SK-N-SH (cell line): ENCODE measurements at regions not wholly inside any gene's neighbourhood (a gene's known extent, or its start where the extent isn't known, plus 50 kb on each side); places are given as distances from the start of the nearest gene placed in this dataset.

ENCODE experiments used
- CTCF ChIA-PET: fragments of 300-600, 350-600 bp; formaldehyde crosslinking; extraction: SDS; loops from one replicate; lab custom pipeline; 2021; lab: Yijun Ruan, JAX
- POLR2A ChIA-PET: fragments of 350-600 bp; sonication (Branson Sonifier 250); formaldehyde crosslinking; extraction: SDS; loops from one replicate; lab custom pipeline; 2020; ENCODE audit warnings: antibody characterized with exemption, inconsistent platforms; lab: Yijun Ruan, JAX
- DNase-seq: peaks from one replicate; pipeline ENCODE4 v3.0.0; 2012
- H2AFZ ChIP-seq: fragments of 200-600 bp; sonication (generic); 2 replicates; pipeline ENCODE4 v1.8.1; 2016; ENCODE audit warnings: antibody characterized with exemption, mild to moderate bottlenecking, low read depth
- H3F3A ChIP-seq: fragments of 200-600 bp; sonication (generic); replicated peaks from 2 replicates; pipeline ENCODE3; 2016; ENCODE audit warnings: antibody characterized with exemption, mild to moderate bottlenecking; ENCODE audit not compliant: insufficient read depth
- H3K27ac ChIP-seq, 2 experiments: fragments of 200-500 bp in 1 of 2; fragments of 200-600 bp in 1 of 2; sonication (Bioruptor generic) in 1 of 2; sonication (generic), shearing (Covaris generic) in 1 of 2; 2 replicates each; pipeline versions ENCODE4 v1.5.1 to v1.6.1; 2014 to 2016; ENCODE audit warnings: low read depth in 2 of 2, inconsistent platforms in 1 of 2, low read length in 1 of 2, mild to moderate bottlenecking in 1 of 2, mixed read lengths in 1 of 2
- H3K27me3 ChIP-seq: fragments of 200-600 bp; sonication (generic), shearing (Covaris generic); 2 replicates; pipeline ENCODE4 v1.6.1; 2016; ENCODE audit warnings: mixed run types; ENCODE audit not compliant: insufficient read depth
- H3K36me3 ChIP-seq, 2 experiments: fragments of 200-500 bp in 1 of 2; fragments of 200-600 bp in 1 of 2; sonication (Bioruptor generic) in 1 of 2; sonication (generic) in 1 of 2; replicated peaks in 1 of 2; 2 replicates each; pipeline versions ENCODE3 to v1.5.1; 2014 to 2016; ENCODE audit warnings: low read length in 1 of 2, mild to moderate bottlenecking in 1 of 2; ENCODE audit not compliant: insufficient read depth in 2 of 2, control insufficient read depth in 1 of 2
- H3K4me1 ChIP-seq, 2 experiments: fragments of 200-500 bp in 1 of 2; fragments of 200-600 bp in 1 of 2; sonication (Bioruptor generic) in 1 of 2; sonication (generic), shearing (Covaris generic) in 1 of 2; 2 replicates each; pipeline versions ENCODE4 v1.5.1 to v1.6.1; 2014 to 2016; ENCODE audit warnings: low read depth in 1 of 2, low read length in 1 of 2, mixed run types in 1 of 2; ENCODE audit not compliant: insufficient read depth in 2 of 2, control insufficient read depth in 1 of 2
- H3K4me2 ChIP-seq: fragments of 200-600 bp; sonication (generic), shearing (Covaris generic); 2 replicates; pipeline ENCODE4 v1.6.1; 2017; ENCODE audit warnings: mixed run types
- H3K4me3 ChIP-seq, 2 experiments: fragments of 200-500 bp in 1 of 2; fragments of 200-600 bp in 1 of 2; sonication (Bioruptor generic) in 1 of 2; sonication (generic), shearing (Covaris generic) in 1 of 2; 2 replicates each; pipeline versions ENCODE4 v1.5.1 to v1.8.1; 2014 to 2016; ENCODE audit warnings: low read depth in 2 of 2, inconsistent platforms in 1 of 2, low read length in 1 of 2, mild to moderate bottlenecking in 1 of 2, mixed read lengths in 1 of 2, moderate library complexity in 1 of 2
- H3K79me2 ChIP-seq: fragments of 200-600 bp; sonication (generic); 2 replicates; pipeline ENCODE4 v1.8.1; 2017; ENCODE audit warnings: mild to moderate bottlenecking; ENCODE audit not compliant: insufficient read depth
- H3K9ac ChIP-seq: fragments of 200-600 bp; sonication (generic); 2 replicates; pipeline ENCODE4 v1.6.1; 2017; ENCODE audit warnings: mixed run types
- H3K9me2 ChIP-seq: fragments of 200-600 bp; sonication (generic); 2 replicates; pipeline ENCODE4 v1.6.1; 2017; ENCODE audit warnings: mixed run types
- H3K9me3 ChIP-seq: fragments of 200-600 bp; sonication (generic); 2 replicates; pipeline ENCODE4 v1.6.1; 2017; ENCODE audit warnings: mixed run types, mild to moderate bottlenecking, moderate library complexity
- H4K20me1 ChIP-seq: fragments of 200-600 bp; sonication (generic); 2 replicates; pipeline ENCODE4 v1.6.1; 2017; ENCODE audit warnings: mild to moderate bottlenecking, mixed run types; ENCODE audit not compliant: insufficient read depth
- CHD2 ChIP-seq: fragments of 150-350 bp; IDR thresholded peaks from 2 replicates; pipeline ENCODE4 v1.6.1; 2018; ENCODE audit warnings: low read length; ENCODE audit not compliant: partially characterized antibody
- ELF1 ChIP-seq: IDR thresholded peaks from 2 replicates; pipeline ENCODE4 v1.4.0; 2012
- EP300 ChIP-seq, 2 experiments: IDR thresholded peaks; 2 replicates each; pipeline versions ENCODE4 v1.4.0 to v1.6.1; 2012; ENCODE audit warnings: borderline replicate concordance in 1 of 2, low read depth in 1 of 2, low read length in 1 of 2
- FOSL2 ChIP-seq: IDR thresholded peaks from 2 replicates; pipeline ENCODE4 v1.4.0; 2012; ENCODE audit warnings: low read depth, mild to moderate bottlenecking, moderate library complexity, borderline replicate concordance
- FOXJ3 ChIP-seq: sonication (generic); formaldehyde crosslinking; IDR thresholded peaks from 2 replicates; pipeline ENCODE4 v1.5.1; 2020; ENCODE audit warnings: mild to moderate bottlenecking, missing genetic modification reagents
- FOXM1 ChIP-seq: IDR thresholded peaks from 2 replicates; pipeline ENCODE4 v1.4.0; 2012; ENCODE audit warnings: low read depth, mild to moderate bottlenecking
- GABPA ChIP-seq: IDR thresholded peaks from 2 replicates; pipeline ENCODE4 v1.4.0; 2012; ENCODE audit warnings: low read depth, mild to moderate bottlenecking
- POLR2AphosphoS5 ChIP-seq: IDR thresholded peaks from 2 replicates; pipeline ENCODE4 v1.6.1; 2012; ENCODE audit warnings: low read depth, low read length
- RAD21 ChIP-seq: IDR thresholded peaks from 2 replicates; pipeline ENCODE4 v1.6.1; 2012; ENCODE audit warnings: mild to moderate bottlenecking, low read length
- RCOR1 ChIP-seq: fragments of 150-350 bp; IDR thresholded peaks from 2 replicates; pipeline ENCODE4 v1.6.1; 2017; ENCODE audit warnings: antibody characterized with exemption, low read length
- RFX5 ChIP-seq: IDR thresholded peaks from 2 replicates; pipeline ENCODE4 v1.6.1; 2012; ENCODE audit warnings: mild to moderate bottlenecking, improper control_type of control experiment, low read length
- RXRA ChIP-seq: IDR thresholded peaks from 2 replicates; pipeline ENCODE4 v1.4.0; 2012; ENCODE audit warnings: low read depth, mild to moderate bottlenecking, borderline replicate concordance
- SIN3A ChIP-seq: IDR thresholded peaks from 2 replicates; pipeline ENCODE4 v1.6.1; 2012; ENCODE audit warnings: low read depth, mild to moderate bottlenecking, low read length, moderate library complexity, borderline replicate concordance
- SMC3 ChIP-seq: IDR thresholded peaks from 2 replicates; pipeline ENCODE4 v1.6.1; 2012; ENCODE audit warnings: low read depth, low read length, improper control_type of control experiment
- TAF1 ChIP-seq: IDR thresholded peaks from 2 replicates; pipeline ENCODE4 v1.6.1; 2012; ENCODE audit warnings: low read depth, mild to moderate bottlenecking, low read length, moderate library complexity, borderline replicate concordance
- TCF12 ChIP-seq: IDR thresholded peaks from 2 replicates; pipeline ENCODE4 v1.4.0; 2012
- TEAD4 ChIP-seq: IDR thresholded peaks from 2 replicates; pipeline ENCODE4 v1.4.0; 2012; ENCODE audit warnings: mild to moderate bottlenecking, borderline replicate concordance; ENCODE audit not compliant: insufficient read depth
- YY1 ChIP-seq: IDR thresholded peaks from 2 replicates; pipeline ENCODE4 v1.4.0; 2012; ENCODE audit warnings: low read depth, mild to moderate bottlenecking
- WGBS: methylation state at CpG from one replicate; pipeline ENCODE4 v1.1.6; 2017; ENCODE audit warnings: low lambda C conversion rate; 5-methylcytosine and 5-hydroxymethylcytosine counted together
- TF ChIP-seq, protein P1 (sequence below): IDR thresholded peaks from 2 replicates; pipeline ENCODE4 v1.4.0; 2012; ENCODE audit warnings: low read depth
- TF ChIP-seq, protein P2 (sequence below): IDR thresholded peaks from 2 replicates; pipeline ENCODE4; 2012
- TF ChIP-seq, protein P3 (sequence below): fragments of 150-350 bp; IDR thresholded peaks from 2 replicates; pipeline ENCODE4 v1.6.1; 2016; ENCODE audit warnings: mild to moderate bottlenecking, low read depth, low read length

DNA sequence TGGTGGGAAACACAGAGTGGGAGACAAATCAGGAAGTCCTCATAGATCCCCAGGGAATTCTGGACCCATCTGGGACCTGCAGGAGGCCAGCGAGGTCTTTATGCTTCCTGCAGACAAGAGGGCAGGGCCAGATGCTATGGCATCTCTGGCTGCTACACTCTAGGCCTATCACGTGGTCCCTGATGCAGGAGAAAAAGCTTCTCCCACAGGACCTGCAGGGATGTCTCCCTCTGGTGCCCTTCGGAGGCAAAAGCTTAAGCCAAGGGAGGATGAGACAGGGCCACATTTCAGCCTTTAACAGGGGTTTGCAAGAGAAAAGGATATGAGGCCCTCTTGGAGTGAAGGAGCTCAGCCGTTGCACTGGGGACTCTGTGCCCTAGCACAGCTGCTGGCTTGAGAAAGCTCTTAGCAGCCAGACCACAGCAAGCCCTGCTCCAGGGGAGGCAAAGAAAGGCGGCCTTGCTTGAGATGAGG, 243.0 kb downstream of the C1orf94 start:
- Histone ChIP-seq H3K4me2 (no peak overlapping the region), H3K4me3 (no peak overlapping the region), H4K20me1 (no peaks in the 10 kb centered on the region), H3K27me3 (no peaks in the 10 kb centered on the region), H3K4me1 (no peaks in the 10 kb centered on the region)
- ChIA-PET CTCF (interaction anchor here (0.7 to 1.3 kb wide), 7 partner anchors 13 to 256 kb away, joined by 3 to 4 read pairs (median 3); no protein-coding TSS in a partner anchor), POLR2A (no interaction called here)
- TF ChIP-seq RAD21 (peak; percentile 48), SMC3 (peak; percentile 10; the same call in 1 of the 2 replicates), GABPA (no peak)
- TF ChIP-seq, all 33 proteins: peak for 2
- no peaks in the 10 kb centered on the region for H3K9me3 ChIP-seq
- no peak overlapping the region for H3K9ac ChIP-seq
- DNase-seq = peak; percentile 29
- no peaks in the 10 kb centered on the region for H3K36me3 ChIP-seq
- 7% methylated on average over 2 of the region's 5 CpGs for WGBS
- no peak overlapping the region for H3K27ac ChIP-seq
- H2AFZ ChIP-seq = no peak overlapping the region
- no peaks in the 10 kb centered on the region for H3K79me2 ChIP-seq
- no peaks in the 10 kb centered on the region for H3K9me2 ChIP-seq
- no peaks in the 10 kb centered on the region for H3F3A ChIP-seq

DNA sequence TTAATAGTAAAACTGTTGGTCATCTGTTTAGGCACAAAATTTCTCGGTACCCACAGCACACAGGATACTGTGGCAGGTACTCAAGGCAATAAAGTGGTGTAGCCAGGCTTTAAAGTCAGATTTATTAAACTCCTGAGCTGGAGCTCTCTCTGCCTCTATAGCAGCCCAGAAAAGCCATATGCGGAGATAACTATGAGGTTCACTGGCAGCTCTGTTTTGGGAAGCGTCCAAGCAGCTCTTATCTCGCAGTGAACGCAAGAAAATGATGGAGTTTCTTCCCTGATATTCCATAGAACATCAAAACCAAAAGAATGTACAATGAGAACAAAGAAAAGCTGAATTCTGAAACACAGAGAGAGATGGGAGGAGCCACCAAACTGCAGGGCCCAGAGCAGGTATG, 248.3 kb downstream of the C1orf94 start:
- TF ChIP-seq CHD2 (no peak), RCOR1 (no peak), SMC3 (no peak), FOXM1 (no peak), RFX5 (no peak), RXRA (no peak), YY1 (no peak), TAF1 (no peak), ELF1 (no peak), TEAD4 (no peak), TCF12 (no peak), EP300 (IDR thresholded peaks at IDR 0.05; ENCODE audit: borderline replicate concordance in 1 of 2, low read depth in 1 of 2, low read length in 1 of 2) (no peak), POLR2AphosphoS5 (no peak), FOXJ3 (CRISPR knock-in tag) (no peak), SIN3A (no peak), RAD21 (no peak), FOSL2 (no peak)
- TF ChIP-seq, protein P1, sequence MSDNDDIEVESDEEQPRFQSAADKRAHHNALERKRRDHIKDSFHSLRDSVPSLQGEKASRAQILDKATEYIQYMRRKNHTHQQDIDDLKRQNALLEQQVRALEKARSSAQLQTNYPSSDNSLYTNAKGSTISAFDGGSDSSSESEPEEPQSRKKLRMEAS = no peak
- TF ChIP-seq, protein P2, sequence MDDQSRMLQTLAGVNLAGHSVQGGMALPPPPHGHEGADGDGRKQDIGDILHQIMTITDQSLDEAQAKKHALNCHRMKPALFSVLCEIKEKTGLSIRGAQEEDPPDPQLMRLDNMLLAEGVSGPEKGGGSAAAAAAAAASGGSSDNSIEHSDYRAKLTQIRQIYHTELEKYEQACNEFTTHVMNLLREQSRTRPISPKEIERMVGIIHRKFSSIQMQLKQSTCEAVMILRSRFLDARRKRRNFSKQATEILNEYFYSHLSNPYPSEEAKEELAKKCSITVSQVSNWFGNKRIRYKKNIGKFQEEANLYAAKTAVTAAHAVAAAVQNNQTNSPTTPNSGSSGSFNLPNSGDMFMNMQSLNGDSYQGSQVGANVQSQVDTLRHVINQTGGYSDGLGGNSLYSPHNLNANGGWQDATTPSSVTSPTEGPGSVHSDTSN = no peak
- TF ChIP-seq, protein P3, sequence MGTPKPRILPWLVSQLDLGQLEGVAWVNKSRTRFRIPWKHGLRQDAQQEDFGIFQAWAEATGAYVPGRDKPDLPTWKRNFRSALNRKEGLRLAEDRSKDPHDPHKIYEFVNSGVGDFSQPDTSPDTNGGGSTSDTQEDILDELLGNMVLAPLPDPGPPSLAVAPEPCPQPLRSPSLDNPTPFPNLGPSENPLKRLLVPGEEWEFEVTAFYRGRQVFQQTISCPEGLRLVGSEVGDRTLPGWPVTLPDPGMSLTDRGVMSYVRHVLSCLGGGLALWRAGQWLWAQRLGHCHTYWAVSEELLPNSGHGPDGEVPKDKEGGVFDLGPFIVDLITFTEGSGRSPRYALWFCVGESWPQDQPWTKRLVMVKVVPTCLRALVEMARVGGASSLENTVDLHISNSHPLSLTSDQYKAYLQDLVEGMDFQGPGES = no peak
- POLR2A ChIA-PET = no interaction called here
- CTCF ChIA-PET = interaction anchor here (1.5 kb wide), 1 partner anchor 318 kb away, joined by 4 read pairs; no protein-coding TSS in a partner anchor
- DNase-seq = no peak
- Histone ChIP-seq H3K9me3 (no peaks in the 10 kb centered on the region), H3K27me3 (no peaks in the 10 kb centered on the region), H4K20me1 (no peaks in the 10 kb centered on the region), H3K9ac (no peak overlapping the region), H3K27ac (no peak overlapping the region), H3K4me2 (no peak overlapping the region), H2AFZ (no peak overlapping the region), H3F3A (no peaks in the 10 kb centered on the region), H3K4me1 (no peaks in the 10 kb centered on the region), H3K4me3 (no peak overlapping the region), H3K79me2 (no peaks in the 10 kb centered on the region), H3K9me2 (no peaks in the 10 kb centered on the region), H3K36me3 (no peaks in the 10 kb centered on the region)
- WGBS = 23% methylated on average over 5 of the region's 5 CpGs
